ENCODE measurements at regions not wholly inside any gene's neighbourhood (a gene's known extent, or its start where the extent isn't known, plus 50 kb on each side); places are given as distances from the start of the nearest gene placed in this dataset.
"Not testable (repeated sequence)": the region's sequence is repeated elsewhere in the genome, so short reads cannot be mapped to it uniquely, and the experiment has no call there.

- H3K9me3 Mint-ChIP-seq: peaks cover 4 to 7% of the 10 kb centered on the region in 2 donors
- H3K4me1 Mint-ChIP-seq (ENCODE audit: low read depth in 2 of 2): no peaks in the 10 kb centered on the region
- no peaks in the 10 kb centered on the region for H3K27me3 Mint-ChIP-seq
- no peaks in the 10 kb centered on the region for H3K36me3 Mint-ChIP-seq (ENCODE audit: insufficient read depth)
- no peak overlapping the region for H3K4me3 Mint-ChIP-seq
- DNase-seq (no peak), ATAC-seq (replicated peaks) (no peak)
- H3K27ac Mint-ChIP-seq: no peak overlapping the region
These were observed 469.7 kb upstream of the FANCL start for GRCh38 chr2:58710795-58711279.

GRCh38 chr2:58709687-58710354 lies 468.7 kb upstream of the FANCL start:
- Mint-ChIP-seq H3K9me3 (peaks cover 0 to 7% of the 10 kb centered on the region in 2 donors), H3K27me3 (no peaks in the 10 kb centered on the region), H3K4me3 (no peak overlapping the region), H3K27ac (no peak overlapping the region), H3K36me3 (ENCODE audit: insufficient read depth) (no peaks in the 10 kb centered on the region), H3K4me1 (ENCODE audit: low read depth in 2 of 2) (no peaks in the 10 kb centered on the region)
- ATAC-seq (replicated peaks): no peak
- DNase-seq: no peak

GRCh38 chr2:58709274-58709673 lies 468.1 kb upstream of the FANCL start:
- no peak for DNase-seq
- no peaks in the 10 kb centered on the region for H3K27me3 Mint-ChIP-seq
- H3K27ac Mint-ChIP-seq: no peak overlapping the region
- peaks cover 0 to 7% of the 10 kb centered on the region in 2 donors for H3K9me3 Mint-ChIP-seq
- H3K4me1 Mint-ChIP-seq (ENCODE audit: low read depth in 2 of 2): no peaks in the 10 kb centered on the region
- ATAC-seq (replicated peaks): no peak
- H3K36me3 Mint-ChIP-seq (ENCODE audit: insufficient read depth): no peaks in the 10 kb centered on the region
- no peak overlapping the region for H3K4me3 Mint-ChIP-seq

GRCh38 chr2:58708565-58708964 lies 467.4 kb upstream of the FANCL start:
- H3K9me3 Mint-ChIP-seq: peaks cover 0 to 7% of the 10 kb centered on the region in 2 donors
- no peaks in the 10 kb centered on the region for H3K4me1 Mint-ChIP-seq (ENCODE audit: low read depth in 2 of 2)
- no peak overlapping the region for H3K27ac Mint-ChIP-seq
- no peak for ATAC-seq (replicated peaks)
- no peak overlapping the region for H3K4me3 Mint-ChIP-seq
- DNase-seq: no peak
- H3K36me3 Mint-ChIP-seq (ENCODE audit: insufficient read depth): no peaks in the 10 kb centered on the region
- no peaks in the 10 kb centered on the region for H3K27me3 Mint-ChIP-seq

- Mint-ChIP-seq H3K27me3 (no peaks in the 10 kb centered on the region), H3K36me3 (ENCODE audit: insufficient read depth) (no peaks in the 10 kb centered on the region), H3K27ac (no peak overlapping the region), H3K4me3 (no peak overlapping the region), H3K4me1 (ENCODE audit: low read depth in 2 of 2) (no peaks in the 10 kb centered on the region), H3K9me3 (peaks cover 0 to 7% of the 10 kb centered on the region in 2 donors)
- ATAC-seq (replicated peaks) (no peak), DNase-seq (no peak)
These were observed 461.3 kb upstream of the FANCL start for GRCh38 chr2:58702302-58702885.

- Mint-ChIP-seq H3K4me1 (ENCODE audit: low read depth in 2 of 2) (no peaks in the 10 kb centered on the region), H3K36me3 (ENCODE audit: insufficient read depth) (no peaks in the 10 kb centered on the region), H3K27me3 (no peaks in the 10 kb centered on the region), H3K9me3 (peaks cover 0 to 7% of the 10 kb centered on the region in 2 donors), H3K4me3 (no peak overlapping the region), H3K27ac (no peak overlapping the region)
- no peak for DNase-seq
- ATAC-seq (replicated peaks): no peak
These were observed 460.7 kb upstream of the FANCL start for GRCh38 chr2:58701688-58702301.

- ATAC-seq (replicated peaks) (no peak), DNase-seq (no peak)
- H3K27me3 Mint-ChIP-seq: no peaks in the 10 kb centered on the region
- H3K4me1 Mint-ChIP-seq (ENCODE audit: low read depth in 2 of 2): no peaks in the 10 kb centered on the region
- peaks cover 0 to 7% of the 10 kb centered on the region in 2 donors for H3K9me3 Mint-ChIP-seq
- H3K27ac Mint-ChIP-seq: no peak overlapping the region
- no peaks in the 10 kb centered on the region for H3K36me3 Mint-ChIP-seq (ENCODE audit: insufficient read depth)
- no peak overlapping the region for H3K4me3 Mint-ChIP-seq
These were observed 459.5 kb upstream of the FANCL start for GRCh38 chr2:58700591-58700990.

GRCh38 chr2:58699411-58699810 lies 458.3 kb upstream of the FANCL start:
- no peak for ATAC-seq (replicated peaks)
- no peak for DNase-seq
- Mint-ChIP-seq H3K4me3 (no peak overlapping the region), H3K36me3 (ENCODE audit: insufficient read depth) (no peaks in the 10 kb centered on the region), H3K9me3 (peaks cover 0 to 7% of the 10 kb centered on the region in 2 donors), H3K4me1 (ENCODE audit: low read depth in 2 of 2) (no peaks in the 10 kb centered on the region), H3K27ac (no peak overlapping the region), H3K27me3 (no peaks in the 10 kb centered on the region)

GRCh38 chr2:58698620-58699019 lies 457.5 kb upstream of the FANCL start:
- Mint-ChIP-seq H3K27ac (no peak overlapping the region), H3K36me3 (ENCODE audit: insufficient read depth) (no peaks in the 10 kb centered on the region)

GRCh38 chr2:58694114-58694513 lies 453.0 kb upstream of the FANCL start:
- not testable (repeated sequence) for DNase-seq; H3K4me1 Mint-ChIP-seq (ENCODE audit: low read depth in 2 of 2); H3K27me3 Mint-ChIP-seq; H3K4me3 Mint-ChIP-seq; H3K36me3 Mint-ChIP-seq (ENCODE audit: insufficient read depth); H3K27ac Mint-ChIP-seq; ATAC-seq (replicated peaks)
- peaks cover 9 to 13% of the 10 kb centered on the region in 2 donors for H3K9me3 Mint-ChIP-seq

More at GRCh38 chr2:58698620-58699019, 457.5 kb upstream of the FANCL start:
- H3K4me1 Mint-ChIP-seq (ENCODE audit: low read depth in 2 of 2): no peaks in the 10 kb centered on the region
- H3K9me3 Mint-ChIP-seq: peaks cover 0 to 7% of the 10 kb centered on the region in 2 donors
- H3K4me3 Mint-ChIP-seq: no peak overlapping the region
- no peaks in the 10 kb centered on the region for H3K27me3 Mint-ChIP-seq
- DNase-seq: no peak
- ATAC-seq (replicated peaks): no peak

- not testable (repeated sequence) for H3K4me1 Mint-ChIP-seq (ENCODE audit: low read depth in 2 of 2); H3K36me3 Mint-ChIP-seq (ENCODE audit: insufficient read depth); H3K4me3 Mint-ChIP-seq; DNase-seq; H3K27me3 Mint-ChIP-seq; H3K9me3 Mint-ChIP-seq; H3K27ac Mint-ChIP-seq; ATAC-seq (replicated peaks)
These were observed 449.9 kb upstream of the FANCL start for GRCh38 chr2:58691041-58691440.

- DNase-seq (no peak), ATAC-seq (replicated peaks) (no peak)
- Mint-ChIP-seq H3K27ac (no peak overlapping the region), H3K27me3 (no peaks in the 10 kb centered on the region), H3K36me3 (ENCODE audit: insufficient read depth) (no peaks in the 10 kb centered on the region), H3K9me3 (peaks cover 8 to 9% of the 10 kb centered on the region in 2 donors), H3K4me1 (ENCODE audit: low read depth in 2 of 2) (no peaks in the 10 kb centered on the region), H3K4me3 (no peak overlapping the region)
These were observed 447.7 kb upstream of the FANCL start for GRCh38 chr2:58688813-58689212.

GRCh38 chr2:58686776-58687175 lies 445.7 kb upstream of the FANCL start:
- H3K4me1 Mint-ChIP-seq (ENCODE audit: low read depth in 2 of 2): no peaks in the 10 kb centered on the region
- H3K4me3 Mint-ChIP-seq: no peak overlapping the region
- no peaks in the 10 kb centered on the region for H3K36me3 Mint-ChIP-seq (ENCODE audit: insufficient read depth)
- no peaks in the 10 kb centered on the region for H3K27me3 Mint-ChIP-seq
- DNase-seq (no peak), ATAC-seq (replicated peaks) (no peak)
- H3K27ac Mint-ChIP-seq: no peak overlapping the region
- H3K9me3 Mint-ChIP-seq: peaks cover 8 to 9% of the 10 kb centered on the region in 2 donors

- no peak for ATAC-seq (replicated peaks)
- H3K4me3 Mint-ChIP-seq: no peak overlapping the region
- no peak for DNase-seq
- no peaks in the 10 kb centered on the region for H3K9me3 Mint-ChIP-seq
- H3K4me1 Mint-ChIP-seq (ENCODE audit: low read depth in 2 of 2): no peaks in the 10 kb centered on the region
- no peaks in the 10 kb centered on the region for H3K27me3 Mint-ChIP-seq
- H3K27ac Mint-ChIP-seq: no peak overlapping the region
- H3K36me3 Mint-ChIP-seq (ENCODE audit: insufficient read depth): no peaks in the 10 kb centered on the region
These were observed 439.7 kb upstream of the FANCL start for GRCh38 chr2:58680755-58681310.
